ENCODE measurements at regions not wholly inside any gene's neighbourhood (a gene's known extent, or its start where the extent isn't known, plus 50 kb on each side); places are given as distances from the start of the nearest gene placed in this dataset.

GRCh38 chr5:97729938-97730337 is 546.9 kb upstream of the RIOK2 start:
- TF ChIP-seq CTCF (conservative IDR thresholded peaks at IDR 0.05) (no peak), ZFX (IDR thresholded peaks at IDR 0.05) (no peak)

Data from C4-2B (cell line).